ENCODE measurements at regions not wholly inside any gene's neighbourhood (a gene's known extent, or its start where the extent isn't known, plus 50 kb on each side); places are given as distances from the start of the nearest gene placed in this dataset.

- TF ChIP-seq CTCF (conservative IDR thresholded peaks at IDR 0.05 in 1 of 2, IDR thresholded peaks at IDR 0.05 in 1 of 2; ENCODE audit: extremely low read depth in 1 of 2, insufficient read depth in 1 of 2, low read depth in 1 of 2, low read length in 2 of 2) (no peak), EZH2 (IDR thresholded peaks at IDR 0.05; ENCODE audit: borderline replicate concordance, low read length) (no peak)
These were observed 396.9 kb downstream of the LRIG3 start for GRCh38 chr12:58523360-58523759.

Measured in mammary epithelial cell (primary cell).